Epithelial cell of esophagus (primary cell): ENCODE measurements at regions not wholly inside any gene's neighbourhood (a gene's known extent, or its start where the extent isn't known, plus 50 kb on each side); places are given as distances from the start of the nearest gene placed in this dataset.

ENCODE experiments used
- DNase-seq: peaks from one replicate; pipeline ENCODE4 v3.0.0; 2010; ENCODE audit warnings: low read depth
- H3K4me3 ChIP-seq: 2 replicates; pipeline ENCODE4 v1.5.1; 2011; ENCODE audit warnings: mild to moderate bottlenecking, low read length, control low read depth
- CTCF ChIP-seq: IDR thresholded peaks from 2 replicates; pipeline ENCODE4 v1.5.1; 2011; ENCODE audit warnings: low read depth, mild to moderate bottlenecking, low read length, control low read depth, inconsistent platforms; ENCODE audit not compliant: insufficient read depth; ENCODE audit errors: missing control alignments

GRCh38 chr2:181396256-181397123 is 60.7 kb upstream of the ITGA4 start:
- no peak overlapping the region for H3K4me3 ChIP-seq
- no peak for DNase-seq
- no peak for TF ChIP-seq CTCF

GRCh38 chr2:181397331-181397730 is 59.9 kb upstream of the ITGA4 start:
- DNase-seq, result no peak
- no peak overlapping the region for H3K4me3 ChIP-seq
- TF ChIP-seq CTCF, result no peak

- DNase-seq, result no peak
- H3K4me3 ChIP-seq, result no peak overlapping the region
- no peak for TF ChIP-seq CTCF
Measured at GRCh38 chr2:181398000-181398399, 59.2 kb upstream of the ITGA4 start.

GRCh38 chr2:181399027-181399426 is 58.2 kb upstream of the ITGA4 start:
- DNase-seq, result peak; percentile 54
- no peak for TF ChIP-seq CTCF
- H3K4me3 ChIP-seq, result no peak overlapping the region

- DNase-seq, result no peak
- no peak for TF ChIP-seq CTCF
- H3K4me3 ChIP-seq, result no peak overlapping the region
Measured at GRCh38 chr2:181404472-181404871, 52.7 kb upstream of the ITGA4 start.

- H3K4me3 ChIP-seq, result no peak overlapping the region
- no peak for DNase-seq
- no peak for TF ChIP-seq CTCF
Measured at GRCh38 chr2:181407171-181407570, 50.0 kb upstream of the ITGA4 start.
